NCI-H748 (cell line): ENCODE measurements at regions not wholly inside any gene's neighbourhood (a gene's known extent, or its start where the extent isn't known, plus 50 kb on each side); places are given as distances from the start of the nearest gene placed in this dataset.

Experiments used
- DNase-seq: peaks from one replicate; lab custom pipeline; 2025; ENCODE audit not compliant: unreplicated experiment; lab: John Stamatoyannopoulos, UW

GRCh38 chr3:19093084-19093483 lies 55.2 kb upstream of the KCNH8 start:
- DNase-seq = no peak

- no peak for DNase-seq
Measured at GRCh38 chr3:19077388-19077787, 70.9 kb upstream of the KCNH8 start.

GRCh38 chr3:19075037-19075436 lies 73.3 kb upstream of the KCNH8 start:
- no peak for DNase-seq

- DNase-seq = no peak
Measured at GRCh38 chr3:19074257-19074900, 73.9 kb upstream of the KCNH8 start.

- no peak for DNase-seq
Measured at GRCh38 chr3:19073341-19074105, 74.8 kb upstream of the KCNH8 start.

GRCh38 chr3:19070325-19070724 lies 78.0 kb upstream of the KCNH8 start:
- no peak for DNase-seq

GRCh38 chr3:19065027-19065426 lies 83.3 kb upstream of the KCNH8 start:
- DNase-seq = peak; percentile 20

- no peak for DNase-seq
Measured at GRCh38 chr3:19063936-19064335, 84.4 kb upstream of the KCNH8 start.

- DNase-seq = no peak
Measured at GRCh38 chr3:19060404-19060803, 87.9 kb upstream of the KCNH8 start.

- DNase-seq = no peak
Measured at GRCh38 chr3:19052874-19053273, 95.4 kb upstream of the KCNH8 start.

- peak; percentile 7 for DNase-seq
Measured at GRCh38 chr3:19046440-19046839, 101.9 kb upstream of the KCNH8 start.

GRCh38 chr3:19030522-19030839 lies 117.8 kb upstream of the KCNH8 start:
- peak; percentile 8 for DNase-seq

- no peak for DNase-seq
Measured at GRCh38 chr3:19029837-19030521, 118.3 kb upstream of the KCNH8 start.

GRCh38 chr3:19025441-19025840 lies 122.9 kb upstream of the KCNH8 start:
- DNase-seq = no peak

GRCh38 chr3:19022546-19022945 lies 125.8 kb upstream of the KCNH8 start:
- no peak for DNase-seq

- DNase-seq = no peak
Measured at GRCh38 chr3:19016851-19017250, 131.5 kb upstream of the KCNH8 start.

GRCh38 chr3:19013879-19014278 lies 134.4 kb upstream of the KCNH8 start:
- no peak for DNase-seq

- DNase-seq = no peak
Measured at GRCh38 chr3:19012846-19013245, 135.5 kb upstream of the KCNH8 start.

- DNase-seq = no peak
Measured at GRCh38 chr3:19002606-19003005, 145.7 kb upstream of the KCNH8 start.

GRCh38 chr3:18998069-18998468 lies 150.2 kb upstream of the KCNH8 start:
- no peak for DNase-seq

- DNase-seq = no peak
Measured at GRCh38 chr3:18992709-18993108, 155.6 kb upstream of the KCNH8 start.

GRCh38 chr3:18989237-18989795 lies 159.0 kb upstream of the KCNH8 start:
- DNase-seq = no peak
